HUES6 (cell line): ENCODE measurements at regions not wholly inside any gene's neighbourhood (a gene's known extent, or its start where the extent isn't known, plus 50 kb on each side); places are given as distances from the start of the nearest gene placed in this dataset.
"Not testable (repeated sequence)": the region's sequence is repeated elsewhere in the genome, so short reads cannot be mapped to it uniquely, and the experiment has no call there.

Experiments used
- H3K27ac ChIP-seq: 2 replicates; pipeline ENCODE4 v1.7.0; 2013; ENCODE audit warnings: low read depth, mild to moderate bottlenecking, low read length, inconsistent platforms
- H3K27me3 ChIP-seq: 2 replicates; pipeline ENCODE4 v1.6.1; 2013; ENCODE audit warnings: low read length; ENCODE audit not compliant: control insufficient read depth, insufficient read depth
- H3K36me3 ChIP-seq: 2 replicates; pipeline ENCODE4 v1.6.1; 2013; ENCODE audit warnings: low read length; ENCODE audit not compliant: control insufficient read depth, insufficient read depth
- H3K4me1 ChIP-seq: 2 replicates; pipeline ENCODE4 v1.6.1; 2013; ENCODE audit warnings: low read length; ENCODE audit not compliant: control insufficient read depth, insufficient read depth
- H3K4me3 ChIP-seq: 2 replicates; pipeline ENCODE4 v1.5.1; 2013; ENCODE audit warnings: low read depth, low read length
- H3K9ac ChIP-seq: one replicate; pipeline ENCODE4 v1.6.1; 2013; ENCODE audit warnings: mild to moderate bottlenecking, low read length
- H3K9me3 ChIP-seq: 2 replicates; pipeline ENCODE4 v1.6.1; 2013; ENCODE audit warnings: low read depth, low read length; ENCODE audit not compliant: control insufficient read depth, insufficient read depth

GRCh38 chr6:94902974-94903628 is 674.2 kb upstream of the MANEA start:
- Histone ChIP-seq H3K9me3 (no peaks in the 10 kb centered on the region), H3K4me1 (no peaks in the 10 kb centered on the region), H3K9ac (no peak overlapping the region), H3K4me3 (no peak overlapping the region), H3K27me3 (no peaks in the 10 kb centered on the region), H3K36me3 (no peaks in the 10 kb centered on the region), H3K27ac (no peak overlapping the region)

- no peaks in the 10 kb centered on the region for H3K36me3 ChIP-seq
Observed at GRCh38 chr6:94899191-94899590, 678.1 kb upstream of the MANEA start.

GRCh38 chr6:94894300-94894699 is 683.0 kb upstream of the MANEA start:
- no peaks in the 10 kb centered on the region for H3K27me3 ChIP-seq
- peak overlapping the region; percentile 5; the same call in 1 of the 2 replicates for H3K27ac ChIP-seq
- H3K4me3 ChIP-seq = no peak overlapping the region
- H3K4me1 ChIP-seq = peaks cover 5% of the 10 kb centered on the region; the same call in 1 of the 2 replicates
- no peaks in the 10 kb centered on the region for H3K9me3 ChIP-seq
- no peak overlapping the region for H3K9ac ChIP-seq
- H3K36me3 ChIP-seq = no peaks in the 10 kb centered on the region

More at GRCh38 chr6:94899191-94899590, 678.1 kb upstream of the MANEA start:
- Histone ChIP-seq H3K9ac (no peak overlapping the region), H3K4me1 (peaks cover 1% of the 10 kb centered on the region; the same call in 1 of the 2 replicates), H3K9me3 (no peaks in the 10 kb centered on the region), H3K4me3 (no peak overlapping the region), H3K27ac (no peak overlapping the region), H3K27me3 (no peaks in the 10 kb centered on the region)

GRCh38 chr6:94893327-94893726 is 684.0 kb upstream of the MANEA start:
- H3K9ac ChIP-seq = no peak overlapping the region
- H3K4me3 ChIP-seq = no peak overlapping the region
- H3K27ac ChIP-seq = no peak overlapping the region
- H3K4me1 ChIP-seq = peaks cover 5% of the 10 kb centered on the region; the same call in 1 of the 2 replicates
- no peaks in the 10 kb centered on the region for H3K36me3 ChIP-seq
- H3K27me3 ChIP-seq = no peaks in the 10 kb centered on the region
- no peaks in the 10 kb centered on the region for H3K9me3 ChIP-seq

- H3K4me1 ChIP-seq, H3K9me3 ChIP-seq, H3K9ac ChIP-seq, H3K27me3 ChIP-seq, H3K36me3 ChIP-seq, H3K27ac ChIP-seq: not testable (repeated sequence)
- H3K4me3 ChIP-seq = peak overlapping the region; percentile 11
Observed at GRCh38 chr6:94873819-94874218, 703.5 kb upstream of the MANEA start.

GRCh38 chr6:94862112-94862511 is 715.2 kb upstream of the MANEA start:
- Histone ChIP-seq H3K27me3 (no peaks in the 10 kb centered on the region), H3K4me1 (0 out of 2 replicates have a peak, but pooled peaks cover 6% of the 10 kb centered on the region), H3K27ac (no peak overlapping the region), H3K9ac (no peak overlapping the region), H3K4me3 (no peak overlapping the region), H3K9me3 (no peaks in the 10 kb centered on the region), H3K36me3 (no peaks in the 10 kb centered on the region)

- H3K27ac ChIP-seq = no peak overlapping the region
- no peaks in the 10 kb centered on the region for H3K36me3 ChIP-seq
- no peak overlapping the region for H3K4me3 ChIP-seq
- no peaks in the 10 kb centered on the region for H3K9me3 ChIP-seq
- no peaks in the 10 kb centered on the region for H3K27me3 ChIP-seq
- no peak overlapping the region for H3K9ac ChIP-seq
- 0 out of 2 replicates have a peak, but pooled peaks cover 6% of the 10 kb centered on the region for H3K4me1 ChIP-seq
Observed at GRCh38 chr6:94859924-94860323, 717.4 kb upstream of the MANEA start.

GRCh38 chr6:94856999-94857398 is 720.3 kb upstream of the MANEA start:
- not testable (repeated sequence) for H3K27ac ChIP-seq, H3K9me3 ChIP-seq, H3K4me3 ChIP-seq, H3K36me3 ChIP-seq, H3K4me1 ChIP-seq, H3K9ac ChIP-seq, H3K27me3 ChIP-seq

GRCh38 chr6:94851329-94851728 is 726.0 kb upstream of the MANEA start:
- not testable (repeated sequence) for H3K9me3 ChIP-seq, H3K4me1 ChIP-seq, H3K27me3 ChIP-seq, H3K36me3 ChIP-seq, H3K4me3 ChIP-seq, H3K9ac ChIP-seq, H3K27ac ChIP-seq

GRCh38 chr6:94845742-94846141 is 731.6 kb upstream of the MANEA start:
- Histone ChIP-seq H3K9ac (no peak overlapping the region), H3K27me3 (no peaks in the 10 kb centered on the region), H3K36me3 (no peaks in the 10 kb centered on the region), H3K27ac (no peak overlapping the region), H3K4me3 (no peak overlapping the region), H3K9me3 (peaks cover under 1% of the 10 kb centered on the region; the same call in 1 of the 2 replicates), H3K4me1 (no peaks in the 10 kb centered on the region)

GRCh38 chr6:94835264-94835663 is 742.1 kb upstream of the MANEA start:
- H3K9me3 ChIP-seq = no peaks in the 10 kb centered on the region
- H3K27me3 ChIP-seq = no peaks in the 10 kb centered on the region
- H3K4me1 ChIP-seq = no peaks in the 10 kb centered on the region
- H3K9ac ChIP-seq = no peak overlapping the region
- no peaks in the 10 kb centered on the region for H3K36me3 ChIP-seq
- H3K4me3 ChIP-seq = no peak overlapping the region
- no peak overlapping the region for H3K27ac ChIP-seq
